ENCODE measurements at regions not wholly inside any gene's neighbourhood (a gene's known extent, or its start where the extent isn't known, plus 50 kb on each side); places are given as distances from the start of the nearest gene placed in this dataset.

DNA sequence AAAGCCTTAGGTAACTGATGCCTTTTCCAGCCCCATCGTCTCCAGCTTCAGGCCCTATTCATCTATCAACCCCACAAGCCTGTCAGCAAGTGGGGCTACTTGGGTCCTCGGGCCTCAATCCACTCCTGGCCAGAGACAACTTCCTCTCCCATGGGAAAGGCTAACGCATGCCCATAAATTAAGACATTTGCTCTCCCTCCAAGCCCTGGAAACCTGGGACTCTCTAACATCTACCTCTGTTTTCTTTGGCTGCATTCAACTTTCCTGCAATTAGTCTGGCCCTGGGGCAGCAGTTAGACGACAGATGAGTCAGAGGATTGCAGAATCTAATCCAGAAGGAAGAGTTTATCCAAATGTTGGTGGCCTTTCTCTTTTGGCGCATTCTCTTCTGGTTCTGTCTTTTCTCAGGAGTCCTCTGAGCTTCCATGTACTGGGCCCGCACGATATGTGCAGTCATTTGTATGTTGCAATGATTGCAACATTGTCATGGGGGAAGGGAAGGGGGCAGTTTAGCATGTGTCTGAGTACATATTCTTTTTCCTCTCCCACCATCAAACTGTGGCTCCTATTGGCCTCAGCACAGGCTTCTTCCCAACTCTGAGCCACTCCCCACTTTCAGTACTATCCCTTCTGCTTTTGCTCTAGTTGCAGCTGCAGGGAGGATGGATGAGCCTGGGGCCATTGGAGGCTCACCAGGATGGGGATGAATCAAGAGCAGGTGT is 54.4 kb downstream of the NAV1 start:
- WGBS, 2 experiments (ENCODE audit: extremely low coverage in 1 of 2, insufficient coverage in 1 of 2, insufficient read length in 1 of 2, insufficient replicate concordance in 2 of 2, low coverage in 1 of 2, low lambda C conversion rate in 2 of 2, missing lambda C conversion rate in 1 of 2), result 83% methylated on average over 7 of the region's 7 CpGs; no CpG with 5 or more reads in 1 of the 2 experiments
- Histone ChIP-seq H3K4me2 (ENCODE audit: insufficient read depth in 1 of 2, low read depth in 2 of 2, low read length in 2 of 2) (no peak overlapping the region; a peak in 1 of 4 replicates), H3K79me2 (ENCODE audit: control insufficient read depth in 1 of 2, insufficient read depth in 2 of 2, low read length in 2 of 2) (no peaks in the 10 kb centered on the region), H3K18ac (ENCODE audit: extremely low read depth, low read length) (no peak overlapping the region), H2BK120ac (replicated peaks; ENCODE audit: low read depth, low read length) (no peak overlapping the region), H4K20me1 (replicated peaks in 1 of 2; ENCODE audit: control insufficient read depth in 1 of 2, insufficient read depth in 2 of 2, low read length in 2 of 2) (no peaks in the 10 kb centered on the region), H3K9me3 (ENCODE audit: insufficient read depth in 2 of 2, low read depth in 1 of 2, low read length in 1 of 2) (no peaks in the 10 kb centered on the region), H3K14ac (ENCODE audit: insufficient read length) (no peak overlapping the region), H3K27me3 (replicated peaks in 1 of 4; ENCODE audit: control insufficient read depth in 3 of 4, extremely low read depth in 1 of 4, insufficient read depth in 3 of 4, low read length in 3 of 4) (no peaks in the 10 kb centered on the region; a peak in 1 of 7 replicates), H2BK15ac (ENCODE audit: low read length) (peak overlapping the region; percentile 65; the same call in 1 of the 2 replicates), H3K9ac (replicated peaks in 1 of 4; ENCODE audit: extremely low read depth in 1 of 4, low read depth in 3 of 4, low read length in 3 of 4) (no peak overlapping the region), H2BK20ac (ENCODE audit: low read length) (0 out of 2 replicates have a peak overlapping the region, but pooled peaks have one; percentile 27), H3K23me2 (ENCODE audit: low read depth, low read length) (no peaks in the 10 kb centered on the region), H2AK5ac (ENCODE audit: low read depth, low read length) (no peak overlapping the region), H4K91ac (replicated peaks; ENCODE audit: insufficient read length, low read length) (no peak overlapping the region), H2BK5ac (ENCODE audit: low read depth, low read length) (no peak overlapping the region), H4K8ac (ENCODE audit: extremely low read depth, insufficient read depth, low read length) (no peak overlapping the region), H3K36me3 (ENCODE audit: control insufficient read depth in 2 of 4, insufficient read depth in 4 of 4, low read length in 3 of 4) (no peaks in the 10 kb centered on the region), H3K79me1 (ENCODE audit: low read depth, low read length) (no peaks in the 10 kb centered on the region), H3K56ac (replicated peaks; ENCODE audit: insufficient read length, low read depth, low read length) (no peak overlapping the region), H3K4ac (replicated peaks; ENCODE audit: insufficient read length, low read depth, low read length) (no peak overlapping the region), H3K4me3 (ENCODE audit: extremely low read depth in 1 of 4, insufficient read depth in 2 of 4, low read depth in 3 of 4, low read length in 4 of 4) (no peak overlapping the region), H3K23ac (ENCODE audit: insufficient read length) (no peak overlapping the region), H2BK12ac (ENCODE audit: low read depth, low read length) (no peak overlapping the region), H3K4me1 (replicated peaks in 1 of 4; ENCODE audit: control insufficient read depth in 3 of 4, insufficient read depth in 4 of 4, low read length in 3 of 4) (peaks cover 11 to 31% (median 22%) of the 10 kb centered on the region in 4 experiments), H4K5ac (ENCODE audit: insufficient read length, low read depth, low read length) (no peak overlapping the region), H3K27ac (ENCODE audit: low read depth, low read length) (no peak overlapping the region), H2AFZ (ENCODE audit: low read length) (no peak overlapping the region)
- DNase-seq (ENCODE audit: low read depth in 1 of 2, low spot score in 2 of 2) (no peak), FAIRE-seq (no peak)
- ChIA-PET CTCF (ENCODE audit: partially characterized antibody) (interaction anchor here (1.4 to 2.4 kb wide), 3 partner anchors 12 to 157 kb away, joined by 3 to 10 read pairs (median 7); no protein-coding TSS in a partner anchor), POLR2A (ENCODE audit: partially characterized antibody) (interaction anchor here (0.7 kb wide), 1 partner anchor 33 kb away, joined by 3 read pairs; no protein-coding TSS in a partner anchor)
- TF ChIP-seq TEAD4 (IDR thresholded peaks at IDR 0.05; ENCODE audit: low read depth, low read length) (no peak), CEBPB (IDR thresholded peaks at IDR 0.05; ENCODE audit: low read depth, low read length) (no peak), CTBP2 (IDR thresholded peaks at IDR 0.05; ENCODE audit: borderline replicate concordance, insufficient read depth, insufficient read length, low read length) (no peak), KDM5A (IDR thresholded peaks at IDR 0.05; ENCODE audit: low read length) (no peak), POU5F1 (IDR thresholded peaks at IDR 0.05; ENCODE audit: low read depth, low read length) (no peak), CTCF (IDR thresholded peaks at IDR 0.05; ENCODE audit: control extremely low read depth in 1 of 3, insufficient read depth in 1 of 3, low read depth in 1 of 3, low read length in 3 of 3) (no peak), SIN3A (conservative IDR thresholded peaks at IDR 0.05 in 1 of 2, IDR thresholded peaks at IDR 0.05 in 1 of 2; ENCODE audit: low read depth in 1 of 2, low read length in 2 of 2) (no peak), SP4 (IDR thresholded peaks at IDR 0.05; ENCODE audit: low read length) (no peak), USF2 (IDR thresholded peaks at IDR 0.05; ENCODE audit: low read length) (no peak)

All from H1 (cell line).